ENCODE measurements at regions not wholly inside any gene's neighbourhood (a gene's known extent, or its start where the extent isn't known, plus 50 kb on each side); places are given as distances from the start of the nearest gene placed in this dataset.

DNA sequence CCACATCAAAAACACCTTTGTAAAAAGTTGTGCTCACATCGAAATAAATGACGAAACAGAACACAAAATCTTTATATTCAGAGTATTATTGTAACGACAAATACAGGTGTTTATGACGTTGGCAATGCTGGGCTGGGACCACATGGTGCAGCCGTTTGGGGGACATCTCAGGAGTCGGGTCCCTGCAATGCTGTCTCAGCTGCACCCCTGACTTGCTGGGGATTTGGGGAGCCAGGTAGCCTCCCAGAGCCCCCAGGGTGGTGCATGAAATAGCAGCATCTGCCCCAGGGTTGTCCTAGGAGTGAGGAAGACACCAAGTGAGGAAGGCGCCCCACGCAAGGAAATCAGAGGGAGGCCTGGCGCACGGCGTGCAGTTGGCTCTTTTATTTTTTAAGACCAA lies 1526.8 kb downstream of the BRD1 start:
- Histone ChIP-seq H4K91ac (ENCODE audit: insufficient read depth, low read depth, low read length) (no peak overlapping the region), H3K23ac (ENCODE audit: low read depth, low read length) (no peak overlapping the region), H4K20me1 (ENCODE audit: insufficient read depth, low read length) (no peaks in the 10 kb centered on the region), H2AK5ac (ENCODE audit: low read depth, low read length) (no peak overlapping the region), H2AFZ (replicated peaks; ENCODE audit: low read length, poor library complexity) (no peak overlapping the region), H3K79me1 (ENCODE audit: low read depth in 1 of 2, low read length in 2 of 2) (no peaks in the 10 kb centered on the region), H3K9me1 (ENCODE audit: insufficient read depth, low read length) (no peaks in the 10 kb centered on the region), H2BK15ac (ENCODE audit: low read depth, low read length) (no peak overlapping the region), H4K5ac (ENCODE audit: low read depth, low read length) (no peak overlapping the region), H3K9me3 (ENCODE audit: control insufficient read depth, insufficient read depth, low read length) (peaks cover 51% of the 10 kb centered on the region), H4K8ac (ENCODE audit: low read depth in 2 of 2, low read length in 2 of 2) (no peak overlapping the region), H3K4me3 (ENCODE audit: insufficient read depth, low read depth, low read length) (no peak overlapping the region), H2BK120ac (ENCODE audit: low read depth, low read length) (no peak overlapping the region), H3K27ac (ENCODE audit: insufficient read depth, low read length) (no peak overlapping the region), H3K4ac (ENCODE audit: low read depth, low read length) (no peak overlapping the region), H2BK20ac (ENCODE audit: low read depth, low read length) (no peak overlapping the region), H3K27me3 (ENCODE audit: control insufficient read depth, insufficient read depth, low read length) (no peaks in the 10 kb centered on the region), H3K4me2 (ENCODE audit: low read depth, low read length) (no peak overlapping the region), H3K56ac (ENCODE audit: extremely low read depth, insufficient read depth, low read length) (no peak overlapping the region), H3K9ac (ENCODE audit: low read depth, low read length) (no peak overlapping the region), H3K36me3 (ENCODE audit: control insufficient read depth, insufficient read depth, low read length) (no peaks in the 10 kb centered on the region), H3K4me1 (ENCODE audit: control insufficient read depth, insufficient read depth, low read length) (no peaks in the 10 kb centered on the region), H3K14ac (replicated peaks; ENCODE audit: low read depth, low read length) (no peak overlapping the region), H2AK9ac (replicated peaks; ENCODE audit: low read depth, low read length, poor library complexity) (no peak overlapping the region), H3K18ac (ENCODE audit: low read depth, low read length) (no peak overlapping the region), H2BK5ac (ENCODE audit: low read depth, low read length, poor library complexity, severe bottlenecking) (no peak overlapping the region)
- no peak for TF ChIP-seq BHLHE40 (IDR thresholded peaks at IDR 0.05; ENCODE audit: low read depth, low read length)
- TF ChIP-seq, protein P1, sequence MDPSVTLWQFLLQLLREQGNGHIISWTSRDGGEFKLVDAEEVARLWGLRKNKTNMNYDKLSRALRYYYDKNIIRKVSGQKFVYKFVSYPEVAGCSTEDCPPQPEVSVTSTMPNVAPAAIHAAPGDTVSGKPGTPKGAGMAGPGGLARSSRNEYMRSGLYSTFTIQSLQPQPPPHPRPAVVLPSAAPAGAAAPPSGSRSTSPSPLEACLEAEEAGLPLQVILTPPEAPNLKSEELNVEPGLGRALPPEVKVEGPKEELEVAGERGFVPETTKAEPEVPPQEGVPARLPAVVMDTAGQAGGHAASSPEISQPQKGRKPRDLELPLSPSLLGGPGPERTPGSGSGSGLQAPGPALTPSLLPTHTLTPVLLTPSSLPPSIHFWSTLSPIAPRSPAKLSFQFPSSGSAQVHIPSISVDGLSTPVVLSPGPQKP (IDR thresholded peaks at IDR 0.05; ENCODE audit: borderline replicate concordance, low read depth, low read length): no peak
- TF ChIP-seq MXI1 (IDR thresholded peaks at IDR 0.05; ENCODE audit: borderline replicate concordance, low read depth, low read length): no peak
- TF ChIP-seq FOS (IDR thresholded peaks at IDR 0.05; ENCODE audit: low read depth, low read length): no peak
- no peak for TF ChIP-seq RAD21 (IDR thresholded peaks at IDR 0.05; ENCODE audit: low read length)
- no peak for TF ChIP-seq USF2 (IDR thresholded peaks at IDR 0.05; ENCODE audit: low read depth, low read length)
- no peak for TF ChIP-seq CTCF (conservative IDR thresholded peaks at IDR 0.05; ENCODE audit: low read depth, low read length)
- no peak for TF ChIP-seq MAZ (IDR thresholded peaks at IDR 0.05; ENCODE audit: borderline replicate concordance, low read depth, low read length)
- TF ChIP-seq MAFK (IDR thresholded peaks at IDR 0.05; ENCODE audit: low read depth, low read length): no peak
- no peak for TF ChIP-seq POLR2A (IDR thresholded peaks at IDR 0.05; ENCODE audit: low read depth, low read length)
- no peak for TF ChIP-seq CEBPB (IDR thresholded peaks at IDR 0.05; ENCODE audit: low read depth, low read length)
- no peak for TF ChIP-seq SMC3 (IDR thresholded peaks at IDR 0.05; ENCODE audit: low read depth, low read length)
- TF ChIP-seq NFE2L2 (IDR thresholded peaks at IDR 0.05; ENCODE audit: low read depth, low read length): no peak
- TF ChIP-seq RFX5 (IDR thresholded peaks at IDR 0.05; ENCODE audit: low read depth, low read length): no peak
- ChIA-PET CTCF (no interaction called here), POLR2A (ENCODE audit: unreplicated experiment) (no interaction called here)
- 43% methylated on average over 2 of the region's 11 CpGs; no CpG with 5 or more reads in 1 of the 2 experiments for WGBS, 2 experiments (ENCODE audit: extremely low coverage in 2 of 2, insufficient read length in 1 of 2)
- ATAC-seq (ENCODE audit: low read depth) (no peak), DNase-seq (no peak)
- BruUV-seq (replicated peaks): no TSS peak
- dilution Hi-C loops (cut with HindIII; ENCODE audit: low sequenced_read_pairs, unreplicated experiment) (no loop called here), intact Hi-C loops (cut with micrococcal nuclease) (no loop called here), in situ Hi-C loops (cut with MboI; ENCODE audit: low sequenced_read_pairs) (no loop called here)

Measured in IMR-90 (cell line).